HCT116 (cell line): ENCODE measurements at regions not wholly inside any gene's neighbourhood (a gene's known extent, or its start where the extent isn't known, plus 50 kb on each side); places are given as distances from the start of the nearest gene placed in this dataset.

Experiments used
- ATAC-seq: fragments of 200-7000 bp; cut with Tn5 transposase; 2 replicates; pipeline ENCODE4 v1.9.1; 2020; ENCODE audit warnings: mild to moderate bottlenecking, moderate library complexity
- BruUV-seq: library from RNA; stranded (reverse); fragments of 400-500 nt; replicated peaks from 2 replicates; lab custom pipeline; 2021; lab: Mats Ljungman, UMichigan
- CTCF ChIA-PET: fragments of 300-600 bp; sonication (Branson Sonifier 250); formaldehyde crosslinking; loops from one replicate; lab custom pipeline; 2021; ENCODE audit warnings: antibody characterized with exemption; lab: Charles Lee
- POLR2A ChIA-PET: fragments of 300-600, 350-600 bp; sonication (Branson Sonifier 250); formaldehyde crosslinking; loops from one replicate; lab custom pipeline; 2021; ENCODE audit warnings: antibody characterized with exemption; lab: Charles Lee
- RAD21 ChIA-PET, 2 experiments: fragments of 300-600 bp; sonication (Branson Sonifier 250); formaldehyde crosslinking; loops; one replicate each; lab custom pipeline; 2023; ENCODE audit warnings: low total read pairs in 2 of 2; ENCODE audit not compliant: uncharacterized antibody in 2 of 2, unreplicated experiment in 2 of 2, low non-redundant PET in 1 of 2; lab: Charles Lee
- DNase-seq: peaks from one replicate; pipeline ENCODE4 v3.0.0-alpha.2; 2010; ENCODE audit warnings: low read depth, low spot score
- H2AFZ ChIP-seq: fragments of 200-600 bp; shearing (Covaris generic), sonication (generic); 2 replicates; pipeline ENCODE4 v1.6.1; 2017; ENCODE audit warnings: low read depth, mixed run types, mixed read lengths, antibody characterized with exemption, low read length; ENCODE audit not compliant: poor library complexity, severe bottlenecking
- H3K27ac ChIP-seq: 2 replicates; pipeline ENCODE4 v1.5.1; 2012; ENCODE audit warnings: low read depth, low read length
- H3K27me3 ChIP-seq: fragments of 200-600 bp; sonication (generic); 2 replicates; pipeline ENCODE4 v1.6.1; 2016; ENCODE audit warnings: mixed run types, low read length, mixed read lengths; ENCODE audit not compliant: insufficient read depth
- H3K36me3 ChIP-seq, 2 experiments: fragments of 200-500 bp in 1 of 2; fragments of 200-600 bp in 1 of 2; sonication (Bioruptor generic) in 1 of 2; sonication (generic) in 1 of 2; 2 replicates each; pipeline versions ENCODE4 v1.5.1 to v1.6.1; 2014 to 2016; ENCODE audit warnings: low read length in 2 of 2, inconsistent platforms in 1 of 2, mixed read lengths in 1 of 2, mixed run types in 1 of 2; ENCODE audit not compliant: insufficient read depth in 2 of 2, control insufficient read depth in 1 of 2
- H3K4me1 ChIP-seq, 2 experiments: fragments of 200-600 bp in 1 of 2; sonication (generic) in 1 of 2; 2 replicates each; pipeline versions ENCODE4 v1.5.1 to v1.6.1; 2012 to 2017; ENCODE audit warnings: low read length in 2 of 2, inconsistent platforms in 1 of 2, mild to moderate bottlenecking in 1 of 2, mixed read lengths in 1 of 2, mixed run types in 1 of 2, moderate library complexity in 1 of 2; ENCODE audit not compliant: insufficient read depth in 2 of 2, control insufficient read depth in 1 of 2
- H3K4me2 ChIP-seq: fragments of 200-600 bp; sonication (generic); 2 replicates; pipeline ENCODE4 v1.6.1; 2017; ENCODE audit warnings: mixed run types, low read length, mixed read lengths
- H3K4me3 ChIP-seq, 2 experiments: fragments of 200-600 bp in 1 of 2; sonication (generic) in 1 of 2; replicated peaks in 1 of 2; 2 replicates each; pipeline ENCODE4 v1.5.1; 2011 to 2016; ENCODE audit warnings: low read length in 2 of 2, control low read depth in 1 of 2, low read depth in 1 of 2, mild to moderate bottlenecking in 1 of 2, mixed read lengths in 1 of 2, mixed run types in 1 of 2
- H3K79me2 ChIP-seq: fragments of 200-600 bp; sonication (generic); 2 replicates; pipeline ENCODE4 v1.6.1; 2017; ENCODE audit warnings: mild to moderate bottlenecking, mixed run types, low read length, moderate library complexity, mixed read lengths; ENCODE audit not compliant: insufficient read depth
- H3K9ac ChIP-seq: fragments of 200-600 bp; sonication (generic); 2 replicates; pipeline ENCODE4 v1.6.1; 2016; ENCODE audit warnings: low read length, mixed read lengths
- H3K9me2 ChIP-seq: fragments of 200-600 bp; sonication (generic), shearing (Covaris generic); 2 replicates; pipeline ENCODE4 v1.6.1; 2017; ENCODE audit warnings: mixed run types, mild to moderate bottlenecking, moderate library complexity; ENCODE audit not compliant: insufficient read depth
- H3K9me3 ChIP-seq, 2 experiments: fragments of 200-500 bp in 1 of 2; fragments of 200-600 bp in 1 of 2; sonication (Bioruptor generic) in 1 of 2; sonication (generic) in 1 of 2; 2 replicates each; pipeline ENCODE4 v1.6.1; 2014 to 2017; ENCODE audit warnings: low read length in 2 of 2, mixed read lengths in 2 of 2, inconsistent platforms in 1 of 2, low read depth in 1 of 2, mild to moderate bottlenecking in 1 of 2, mixed run types in 1 of 2, moderate library complexity in 1 of 2; ENCODE audit not compliant: control insufficient read depth in 1 of 2, insufficient read depth in 1 of 2
- H4K20me1 ChIP-seq: fragments of 200-600 bp; sonication (generic), shearing (Covaris generic); 2 replicates; pipeline ENCODE4 v1.6.1; 2017; ENCODE audit warnings: mixed run types, mild to moderate bottlenecking, moderate library complexity; ENCODE audit not compliant: insufficient read depth
- CBX3 ChIP-seq: IDR thresholded peaks from 2 replicates; pipeline ENCODE4 v1.6.1; 2012; ENCODE audit warnings: low read depth
- CEBPB ChIP-seq: IDR thresholded peaks from 2 replicates; pipeline ENCODE4 v1.6.1; 2012; ENCODE audit warnings: low read depth
- CTCF ChIP-seq, 3 experiments: fragments of 200-600 bp in 1 of 3; sonication (generic) in 1 of 3; IDR thresholded peaks in 2 of 3; conservative IDR thresholded peaks in 1 of 3; 2 replicates each; pipeline ENCODE4 v1.5.1; 2012 to 2017; ENCODE audit warnings: low read depth in 2 of 3, low read length in 2 of 3, antibody characterized with exemption in 1 of 3, borderline replicate concordance in 1 of 3, control low read depth in 1 of 3, mild to moderate bottlenecking in 1 of 3, mixed read lengths in 1 of 3, mixed run types in 1 of 3, moderate library complexity in 1 of 3; ENCODE audit not compliant: insufficient read depth in 1 of 3
- EGR1 ChIP-seq: IDR thresholded peaks from 2 replicates; pipeline ENCODE4 v1.6.1; 2012; ENCODE audit warnings: low read depth
- ELF1 ChIP-seq: IDR thresholded peaks from 2 replicates; pipeline ENCODE4 v1.6.1; 2012; ENCODE audit warnings: low read depth, borderline replicate concordance
- EZH2 ChIP-seq: fragments of 200-600 bp; sonication (generic); IDR thresholded peaks from 2 replicates; pipeline ENCODE4 v1.6.1; 2017; ENCODE audit warnings: antibody characterized with exemption, mixed run types
- EZH2phosphoT487 ChIP-seq: fragments of 200-600 bp; IDR thresholded peaks from 2 replicates; pipeline ENCODE4 v1.6.1; 2018; ENCODE audit warnings: antibody characterized with exemption, borderline replicate concordance
- FOSL1 ChIP-seq: IDR thresholded peaks from 2 replicates; pipeline ENCODE4 v1.6.1; 2012; ENCODE audit warnings: low read depth
- JUND ChIP-seq: IDR thresholded peaks from 2 replicates; pipeline ENCODE4 v1.6.1; 2012
- POLR2A ChIP-seq: IDR thresholded peaks from 2 replicates; pipeline ENCODE4 v1.7.0; 2011; ENCODE audit warnings: borderline replicate concordance; ENCODE audit not compliant: insufficient read depth, insufficient read length; ENCODE audit errors: extremely low read depth
- POLR2AphosphoS5 ChIP-seq: IDR thresholded peaks from 2 replicates; pipeline ENCODE4 v1.6.1; 2011; ENCODE audit warnings: mild to moderate bottlenecking, low read depth, low read length, moderate library complexity
- SRF ChIP-seq: IDR thresholded peaks from 2 replicates; pipeline ENCODE4 v1.6.1; 2012; ENCODE audit warnings: low read depth
- TCF7L2 ChIP-seq: IDR thresholded peaks from 2 replicates; pipeline ENCODE4 v1.7.0; 2011; ENCODE audit warnings: borderline replicate concordance, inconsistent platforms; ENCODE audit not compliant: insufficient read depth, insufficient read length; ENCODE audit errors: extremely low read depth
- YY1 ChIP-seq: IDR thresholded peaks from 2 replicates; pipeline ENCODE4 v1.6.1; 2011; ENCODE audit warnings: low read length, low read depth, moderate library complexity, mild to moderate bottlenecking; ENCODE audit not compliant: insufficient replicate concordance; ENCODE audit errors: extremely low read depth
- ZNF274 ChIP-seq: fragments of 200-500 bp; sonication (Bioruptor generic); IDR thresholded peaks from 2 replicates; pipeline ENCODE4 v1.6.1; 2014; ENCODE audit warnings: mild to moderate bottlenecking, low read depth, low read length, inconsistent platforms
- intact Hi-C: fragments of 100-400 bp; cut with micrococcal nuclease; formaldehyde crosslinking; loops from 2 replicates; pipeline ENCODE4 v1.10.0; 2022
- TF ChIP-seq, protein P1 (sequence below): IDR thresholded peaks from 2 replicates; pipeline ENCODE4 v1.6.1; 2011; ENCODE audit warnings: mild to moderate bottlenecking, low read length, moderate library complexity; ENCODE audit not compliant: insufficient replicate concordance; ENCODE audit errors: extremely low read depth
- TF ChIP-seq, protein P2 (sequence below): IDR thresholded peaks from 2 replicates; pipeline ENCODE4 v1.6.1; 2012; ENCODE audit warnings: low read depth
- TF ChIP-seq, protein P3 (sequence below): IDR thresholded peaks from 2 replicates; pipeline ENCODE4 v1.6.1; 2012

GRCh38 chr9:694403-695154, 146.9 kb upstream of the DMRT1 start:
- intact Hi-C loops, result no loop called here
- ChIA-PET CTCF (no interaction called here), POLR2A (no interaction called here)

More at GRCh38 chr9:694403-695154, 146.9 kb upstream of the DMRT1 start:
- H3K36me3 ChIP-seq, result no peaks in the 10 kb centered on the region
- no peaks in the 10 kb centered on the region for H3K27me3 ChIP-seq
- H3K4me2 ChIP-seq, result no peak overlapping the region
- H2AFZ ChIP-seq, result no peak overlapping the region
- no peaks in the 10 kb centered on the region for H3K9me3 ChIP-seq
- RAD21 ChIA-PET, result no interaction called here
- H3K9me2 ChIP-seq, result no peaks in the 10 kb centered on the region
- no TSS peak for BruUV-seq
- ATAC-seq (no peak), DNase-seq (no peak)
- H3K9ac ChIP-seq, result no peak overlapping the region
- peaks cover 4 to 5% of the 10 kb centered on the region in 2 experiments; a peak in 2 of 4 replicates for H3K4me1 ChIP-seq
- H3K79me2 ChIP-seq, result no peaks in the 10 kb centered on the region
- H3K4me3 ChIP-seq, result no peak overlapping the region
- H4K20me1 ChIP-seq, result no peaks in the 10 kb centered on the region
- H3K27ac ChIP-seq, result no peak overlapping the region
- TF ChIP-seq CBX3, result no peak
- TF ChIP-seq JUND, result no peak
- TF ChIP-seq POLR2AphosphoS5, result no peak
- TF ChIP-seq YY1, result no peak
- no peak for TF ChIP-seq POLR2A
- TF ChIP-seq FOSL1, result no peak
- no peak for TF ChIP-seq EZH2phosphoT487
- TF ChIP-seq SRF, result no peak
- TF ChIP-seq, protein P1, sequence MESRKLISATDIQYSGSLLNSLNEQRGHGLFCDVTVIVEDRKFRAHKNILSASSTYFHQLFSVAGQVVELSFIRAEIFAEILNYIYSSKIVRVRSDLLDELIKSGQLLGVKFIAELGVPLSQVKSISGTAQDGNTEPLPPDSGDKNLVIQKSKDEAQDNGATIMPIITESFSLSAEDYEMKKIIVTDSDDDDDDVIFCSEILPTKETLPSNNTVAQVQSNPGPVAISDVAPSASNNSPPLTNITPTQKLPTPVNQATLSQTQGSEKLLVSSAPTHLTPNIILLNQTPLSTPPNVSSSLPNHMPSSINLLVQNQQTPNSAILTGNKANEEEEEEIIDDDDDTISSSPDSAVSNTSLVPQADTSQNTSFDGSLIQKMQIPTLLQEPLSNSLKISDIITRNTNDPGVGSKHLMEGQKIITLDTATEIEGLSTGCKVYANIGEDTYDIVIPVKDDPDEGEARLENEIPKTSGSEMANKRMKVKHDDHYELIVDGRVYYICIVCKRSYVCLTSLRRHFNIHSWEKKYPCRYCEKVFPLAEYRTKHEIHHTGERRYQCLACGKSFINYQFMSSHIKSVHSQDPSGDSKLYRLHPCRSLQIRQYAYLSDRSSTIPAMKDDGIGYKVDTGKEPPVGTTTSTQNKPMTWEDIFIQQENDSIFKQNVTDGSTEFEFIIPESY, result no peak
- TF ChIP-seq TCF7L2, result no peak
- TF ChIP-seq, protein P2, sequence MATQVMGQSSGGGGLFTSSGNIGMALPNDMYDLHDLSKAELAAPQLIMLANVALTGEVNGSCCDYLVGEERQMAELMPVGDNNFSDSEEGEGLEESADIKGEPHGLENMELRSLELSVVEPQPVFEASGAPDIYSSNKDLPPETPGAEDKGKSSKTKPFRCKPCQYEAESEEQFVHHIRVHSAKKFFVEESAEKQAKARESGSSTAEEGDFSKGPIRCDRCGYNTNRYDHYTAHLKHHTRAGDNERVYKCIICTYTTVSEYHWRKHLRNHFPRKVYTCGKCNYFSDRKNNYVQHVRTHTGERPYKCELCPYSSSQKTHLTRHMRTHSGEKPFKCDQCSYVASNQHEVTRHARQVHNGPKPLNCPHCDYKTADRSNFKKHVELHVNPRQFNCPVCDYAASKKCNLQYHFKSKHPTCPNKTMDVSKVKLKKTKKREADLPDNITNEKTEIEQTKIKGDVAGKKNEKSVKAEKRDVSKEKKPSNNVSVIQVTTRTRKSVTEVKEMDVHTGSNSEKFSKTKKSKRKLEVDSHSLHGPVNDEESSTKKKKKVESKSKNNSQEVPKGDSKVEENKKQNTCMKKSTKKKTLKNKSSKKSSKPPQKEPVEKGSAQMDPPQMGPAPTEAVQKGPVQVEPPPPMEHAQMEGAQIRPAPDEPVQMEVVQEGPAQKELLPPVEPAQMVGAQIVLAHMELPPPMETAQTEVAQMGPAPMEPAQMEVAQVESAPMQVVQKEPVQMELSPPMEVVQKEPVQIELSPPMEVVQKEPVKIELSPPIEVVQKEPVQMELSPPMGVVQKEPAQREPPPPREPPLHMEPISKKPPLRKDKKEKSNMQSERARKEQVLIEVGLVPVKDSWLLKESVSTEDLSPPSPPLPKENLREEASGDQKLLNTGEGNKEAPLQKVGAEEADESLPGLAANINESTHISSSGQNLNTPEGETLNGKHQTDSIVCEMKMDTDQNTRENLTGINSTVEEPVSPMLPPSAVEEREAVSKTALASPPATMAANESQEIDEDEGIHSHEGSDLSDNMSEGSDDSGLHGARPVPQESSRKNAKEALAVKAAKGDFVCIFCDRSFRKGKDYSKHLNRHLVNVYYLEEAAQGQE, result no peak
- TF ChIP-seq ELF1, result no peak
- no peak for TF ChIP-seq ZNF274
- no peak for TF ChIP-seq CEBPB
- TF ChIP-seq EGR1, result no peak
- no peak for TF ChIP-seq CTCF (IDR thresholded peaks at IDR 0.05 in 2 of 3, conservative IDR thresholded peaks at IDR 0.05 in 1 of 3; ENCODE audit: borderline replicate concordance in 1 of 3, insufficient read depth in 1 of 3, low read depth in 2 of 3, low read length in 2 of 3)
- TF ChIP-seq, protein P3, sequence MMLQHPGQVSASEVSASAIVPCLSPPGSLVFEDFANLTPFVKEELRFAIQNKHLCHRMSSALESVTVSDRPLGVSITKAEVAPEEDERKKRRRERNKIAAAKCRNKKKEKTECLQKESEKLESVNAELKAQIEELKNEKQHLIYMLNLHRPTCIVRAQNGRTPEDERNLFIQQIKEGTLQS, result no peak
- TF ChIP-seq EZH2, result no peak
